Tibial nerve (tissue), 4 donors: ENCODE measurements at regions not wholly inside any gene's neighbourhood (a gene's known extent, or its start where the extent isn't known, plus 50 kb on each side); places are given as distances from the start of the nearest gene placed in this dataset.

Experiments used
- CTCF ChIP-seq, 5 experiments: fragments of 200-600 bp in 3 of 5; fragments of 450-650 bp in 2 of 5; sonication (generic) in 3 of 5; IDR thresholded peaks; one replicate each; pipeline ENCODE4 v1.5.1; 2016 to 2019; ENCODE audit warnings: antibody characterized with exemption in 5 of 5, mild to moderate bottlenecking in 3 of 5, moderate library complexity in 2 of 5
- EP300 ChIP-seq, 2 donors: sonication (generic); formaldehyde crosslinking; IDR thresholded peaks; one replicate each; pipeline ENCODE4 v1.6.1; 2017; ENCODE audit warnings: antibody characterized with exemption in 2 of 2, mild to moderate bottlenecking in 1 of 2

GRCh38 chr11:26045082-26045481 lies 286.8 kb upstream of the ANO3 start:
- TF ChIP-seq EP300 (IDR thresholded peaks at IDR 0.05) (no peak), CTCF (IDR thresholded peaks at IDR 0.05) (no peak)
